Activated B cell treated with CpG ODN at 0.5 μM for 24 hours (primary cell): ENCODE measurements at regions not wholly inside any gene's neighbourhood (a gene's known extent, or its start where the extent isn't known, plus 50 kb on each side); places are given as distances from the start of the nearest gene placed in this dataset.

ENCODE experiments used
- ATAC-seq: fragments of 200-7000 bp; cut with Tn5 transposase; one replicate; pipeline ENCODE4 v1.10.0; 2021; ENCODE audit warnings: low read depth, mild to moderate bottlenecking, moderate library complexity
- CTCF ChIA-PET: fragments of 350-600 bp; sonication (Branson Sonifier 250); formaldehyde crosslinking; loops from one replicate; lab custom pipeline; 2021; ENCODE audit warnings: antibody characterized with exemption; lab: Charles Lee
- POLR2A ChIA-PET: fragments of 350-600 bp; sonication (Branson Sonifier 250); formaldehyde crosslinking; loops from one replicate; lab custom pipeline; 2021; ENCODE audit warnings: antibody characterized with exemption; lab: Charles Lee
- DNase-seq: peaks from one replicate; pipeline ENCODE4 v3.0.0; 2022
- H3K27ac Mint-ChIP-seq: one replicate; pipeline ENCODE4 v1.8.0; 2020; ENCODE audit warnings: mixed read lengths
- H3K27me3 Mint-ChIP-seq: one replicate; pipeline ENCODE4 v1.8.0; 2021; ENCODE audit warnings: mixed read lengths
- H3K36me3 Mint-ChIP-seq: one replicate; pipeline ENCODE4 v1.8.0; 2021; ENCODE audit warnings: low read depth, mixed read lengths
- H3K4me1 Mint-ChIP-seq: one replicate; pipeline ENCODE4 v1.8.0; 2021; ENCODE audit warnings: mixed read lengths
- H3K4me3 Mint-ChIP-seq: one replicate; pipeline ENCODE4 v1.8.0; 2020; ENCODE audit warnings: mild to moderate bottlenecking, mixed read lengths
- H3K9me3 Mint-ChIP-seq: one replicate; pipeline ENCODE4 v1.8.0; 2020; ENCODE audit warnings: mixed read lengths
- CTCF ChIP-seq: fragments of 200-600 bp; IDR thresholded peaks from one replicate; pipeline ENCODE4 v1.8.0; 2022; ENCODE audit warnings: antibody characterized with exemption, mild to moderate bottlenecking
- intact Hi-C: fragments of 100-400 bp; cut with micrococcal nuclease; formaldehyde crosslinking; loops from one replicate; pipeline ENCODE4 v1.15.1; 2024

- no peak for ATAC-seq
- Mint-ChIP-seq H3K27ac (no peak overlapping the region), H3K4me1 (no peaks in the 10 kb centered on the region), H3K9me3 (no peaks in the 10 kb centered on the region), H3K36me3 (no peaks in the 10 kb centered on the region), H3K27me3 (no peaks in the 10 kb centered on the region), H3K4me3 (no peak overlapping the region)
- intact Hi-C loops, result no loop called here
- no peak for TF ChIP-seq CTCF
- ChIA-PET CTCF (no interaction called here), POLR2A (no interaction called here)
- DNase-seq, result no peak
Measured at GRCh38 chr7:115146148-115146547, 224.3 kb downstream of the MDFIC start.

GRCh38 chr7:115145512-115145911 lies 223.6 kb downstream of the MDFIC start:
- CTCF ChIA-PET, result interaction anchor here (0.9 kb wide), 1 partner anchor 71 kb away, joined by 3 read pairs; no protein-coding TSS in a partner anchor
- H3K36me3 Mint-ChIP-seq, result no peaks in the 10 kb centered on the region
- TF ChIP-seq CTCF, result no peak
- no peaks in the 10 kb centered on the region for H3K4me1 Mint-ChIP-seq
- POLR2A ChIA-PET, result no interaction called here
- DNase-seq, result no peak
- H3K4me3 Mint-ChIP-seq, result no peak overlapping the region
- no peak for ATAC-seq
- intact Hi-C loops, result no loop called here
- H3K27ac Mint-ChIP-seq, result no peak overlapping the region
- no peaks in the 10 kb centered on the region for H3K27me3 Mint-ChIP-seq
- no peaks in the 10 kb centered on the region for H3K9me3 Mint-ChIP-seq

GRCh38 chr7:115137816-115138215 lies 215.9 kb downstream of the MDFIC start:
- DNase-seq (no peak), ATAC-seq (no peak)
- Mint-ChIP-seq H3K4me1 (no peaks in the 10 kb centered on the region), H3K4me3 (no peak overlapping the region), H3K27ac (no peak overlapping the region), H3K27me3 (no peaks in the 10 kb centered on the region), H3K36me3 (no peaks in the 10 kb centered on the region), H3K9me3 (no peaks in the 10 kb centered on the region)
- CTCF ChIA-PET, result no interaction called here
- POLR2A ChIA-PET, result no interaction called here
- no peak for TF ChIP-seq CTCF
- intact Hi-C loops, result no loop called here

GRCh38 chr7:115136796-115137443 lies 215.0 kb downstream of the MDFIC start:
- H3K4me1 Mint-ChIP-seq, result no peaks in the 10 kb centered on the region
- no peaks in the 10 kb centered on the region for H3K9me3 Mint-ChIP-seq
- no peak for ATAC-seq
- intact Hi-C loops, result no loop called here
- DNase-seq, result no peak
- TF ChIP-seq CTCF, result no peak
- H3K27me3 Mint-ChIP-seq, result no peaks in the 10 kb centered on the region
- H3K36me3 Mint-ChIP-seq, result no peaks in the 10 kb centered on the region
- ChIA-PET POLR2A (no interaction called here), CTCF (no interaction called here)
- H3K27ac Mint-ChIP-seq, result no peak overlapping the region
- H3K4me3 Mint-ChIP-seq, result no peak overlapping the region

- H3K4me3 Mint-ChIP-seq, result no peak overlapping the region
- H3K4me1 Mint-ChIP-seq, result no peaks in the 10 kb centered on the region
- intact Hi-C loops, result no loop called here
- H3K36me3 Mint-ChIP-seq, result no peaks in the 10 kb centered on the region
- no peak for ATAC-seq
- DNase-seq, result no peak
- CTCF ChIA-PET, result no interaction called here
- no peak for TF ChIP-seq CTCF
- no peaks in the 10 kb centered on the region for H3K27me3 Mint-ChIP-seq
- H3K9me3 Mint-ChIP-seq, result no peaks in the 10 kb centered on the region
- POLR2A ChIA-PET, result no interaction called here
- H3K27ac Mint-ChIP-seq, result no peak overlapping the region
Measured at GRCh38 chr7:115135769-115136410, 214.0 kb downstream of the MDFIC start.
